ENCODE measurements at regions not wholly inside any gene's neighbourhood (a gene's known extent, or its start where the extent isn't known, plus 50 kb on each side); places are given as distances from the start of the nearest gene placed in this dataset.

- FAIRE-seq = no peak
These were observed 476.8 kb downstream of the SHISA9 start for GRCh38 chr16:13378151-13378550.

More at GRCh38 chr16:13378151-13378550, 476.8 kb downstream of the SHISA9 start:
- no peak overlapping the region for H3K27ac ChIP-seq (ENCODE audit: extremely low read depth, low read depth, low read length)
- no peak overlapping the region for H3K9ac ChIP-seq (ENCODE audit: insufficient read depth in 1 of 2, low read depth in 2 of 2, low read length in 2 of 2)
- WGBS (ENCODE audit: insufficient coverage, low coverage, missing lambda C conversion rate) = 5% methylated on average over 2 of the region's 2 CpGs
- POLR2A ChIA-PET = no interaction called here
- CTCF ChIA-PET (ENCODE audit: low intra/inter-chr PET ratio) = no interaction called here
- TF ChIP-seq ELF4 (CRISPR knock-in tag; IDR thresholded peaks at IDR 0.05) (no peak), ZNF583 (CRISPR knock-in tag; IDR thresholded peaks at IDR 0.05) (no peak), MAFG (tag; conservative IDR thresholded peaks at IDR 0.05) (no peak), HNRNPK (IDR thresholded peaks at IDR 0.05; ENCODE audit: low read depth, low read length, poor library complexity, severe bottlenecking) (no peak), ZNF507 (tag; conservative IDR thresholded peaks at IDR 0.05) (no peak)
- TF ChIP-seq, protein P1, sequence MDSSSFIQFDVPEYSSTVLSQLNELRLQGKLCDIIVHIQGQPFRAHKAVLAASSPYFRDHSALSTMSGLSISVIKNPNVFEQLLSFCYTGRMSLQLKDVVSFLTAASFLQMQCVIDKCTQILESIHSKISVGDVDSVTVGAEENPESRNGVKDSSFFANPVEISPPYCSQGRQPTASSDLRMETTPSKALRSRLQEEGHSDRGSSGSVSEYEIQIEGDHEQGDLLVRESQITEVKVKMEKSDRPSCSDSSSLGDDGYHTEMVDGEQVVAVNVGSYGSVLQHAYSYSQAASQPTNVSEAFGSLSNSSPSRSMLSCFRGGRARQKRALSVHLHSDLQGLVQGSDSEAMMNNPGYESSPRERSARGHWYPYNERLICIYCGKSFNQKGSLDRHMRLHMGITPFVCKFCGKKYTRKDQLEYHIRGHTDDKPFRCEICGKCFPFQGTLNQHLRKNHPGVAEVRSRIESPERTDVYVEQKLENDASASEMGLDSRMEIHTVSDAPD (CRISPR knock-in tag; IDR thresholded peaks at IDR 0.05) = no peak
- TF ChIP-seq, protein P2, sequence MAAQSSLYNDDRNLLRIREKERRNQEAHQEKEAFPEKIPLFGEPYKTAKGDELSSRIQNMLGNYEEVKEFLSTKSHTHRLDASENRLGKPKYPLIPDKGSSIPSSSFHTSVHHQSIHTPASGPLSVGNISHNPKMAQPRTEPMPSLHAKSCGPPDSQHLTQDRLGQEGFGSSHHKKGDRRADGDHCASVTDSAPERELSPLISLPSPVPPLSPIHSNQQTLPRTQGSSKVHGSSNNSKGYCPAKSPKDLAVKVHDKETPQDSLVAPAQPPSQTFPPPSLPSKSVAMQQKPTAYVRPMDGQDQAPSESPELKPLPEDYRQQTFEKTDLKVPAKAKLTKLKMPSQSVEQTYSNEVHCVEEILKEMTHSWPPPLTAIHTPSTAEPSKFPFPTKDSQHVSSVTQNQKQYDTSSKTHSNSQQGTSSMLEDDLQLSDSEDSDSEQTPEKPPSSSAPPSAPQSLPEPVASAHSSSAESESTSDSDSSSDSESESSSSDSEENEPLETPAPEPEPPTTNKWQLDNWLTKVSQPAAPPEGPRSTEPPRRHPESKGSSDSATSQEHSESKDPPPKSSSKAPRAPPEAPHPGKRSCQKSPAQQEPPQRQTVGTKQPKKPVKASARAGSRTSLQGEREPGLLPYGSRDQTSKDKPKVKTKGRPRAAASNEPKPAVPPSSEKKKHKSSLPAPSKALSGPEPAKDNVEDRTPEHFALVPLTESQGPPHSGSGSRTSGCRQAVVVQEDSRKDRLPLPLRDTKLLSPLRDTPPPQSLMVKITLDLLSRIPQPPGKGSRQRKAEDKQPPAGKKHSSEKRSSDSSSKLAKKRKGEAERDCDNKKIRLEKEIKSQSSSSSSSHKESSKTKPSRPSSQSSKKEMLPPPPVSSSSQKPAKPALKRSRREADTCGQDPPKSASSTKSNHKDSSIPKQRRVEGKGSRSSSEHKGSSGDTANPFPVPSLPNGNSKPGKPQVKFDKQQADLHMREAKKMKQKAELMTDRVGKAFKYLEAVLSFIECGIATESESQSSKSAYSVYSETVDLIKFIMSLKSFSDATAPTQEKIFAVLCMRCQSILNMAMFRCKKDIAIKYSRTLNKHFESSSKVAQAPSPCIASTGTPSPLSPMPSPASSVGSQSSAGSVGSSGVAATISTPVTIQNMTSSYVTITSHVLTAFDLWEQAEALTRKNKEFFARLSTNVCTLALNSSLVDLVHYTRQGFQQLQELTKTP (IDR thresholded peaks at IDR 0.05; ENCODE audit: low read depth in 1 of 2, partially characterized antibody in 2 of 2) = no peak
- H3K4me1 ChIP-seq (replicated peaks in 1 of 2; ENCODE audit: control insufficient read depth in 2 of 2, insufficient read depth in 2 of 2, low read length in 2 of 2) = no peaks in the 10 kb centered on the region
- H3K9me3 ChIP-seq (replicated peaks; ENCODE audit: control insufficient read depth, insufficient read depth, low read depth, low read length) = no peaks in the 10 kb centered on the region
- H3K9me1 ChIP-seq (ENCODE audit: control insufficient read depth, insufficient read depth, low read length) = no peaks in the 10 kb centered on the region
- ATAC-seq (no peak), DNase-seq (ENCODE audit: extremely low read depth in 1 of 4, low spot score in 3 of 4) (no peak)
- intact Hi-C loops (cut with micrococcal nuclease) (no loop called here), in situ Hi-C loops (cut with MboI) (no loop called here)
- no peaks in the 10 kb centered on the region for H3K79me2 ChIP-seq (ENCODE audit: control insufficient read depth, insufficient read depth, low read length)
- no peak overlapping the region for H2AFZ ChIP-seq (ENCODE audit: low read depth, low read length)
- H3K4me3 ChIP-seq = no peak overlapping the region
- no peaks in the 10 kb centered on the region for H4K20me1 ChIP-seq (replicated peaks; ENCODE audit: control insufficient read depth, insufficient read depth, low read length)
- no peak overlapping the region for H3K4me2 ChIP-seq (ENCODE audit: insufficient read depth, low read length)
- H3K27me3 ChIP-seq (ENCODE audit: control insufficient read depth in 2 of 2, insufficient read depth in 2 of 2, low read length in 2 of 2) = no peaks in the 10 kb centered on the region
- BruUV-seq (replicated peaks) = no TSS peak
- no peaks in the 10 kb centered on the region for H3K36me3 ChIP-seq (ENCODE audit: control insufficient read depth, insufficient read depth, low read length)
